Small intestine (tissue), 7 donors: ENCODE measurements at regions not wholly inside any gene's neighbourhood (a gene's known extent, or its start where the extent isn't known, plus 50 kb on each side); places are given as distances from the start of the nearest gene placed in this dataset.

Experiments used
- DNase-seq, 2 donors: peaks; one replicate each; pipeline versions ENCODE4 v3.0.0 to v3.0.0-alpha.2; 2013
- FAIRE-seq: peaks from 2 replicates; lab custom pipeline; 2012; peaks lifted over from hg19 to GRCh38; lab: Jason Lieb, UNC
- H3K27ac ChIP-seq, 3 donors: one replicate each; pipeline ENCODE4 v1.5.1; 2013; ENCODE audit warnings: low read length in 2 of 3, mild to moderate bottlenecking in 2 of 3, control low read depth in 1 of 3, inconsistent platforms in 1 of 3, low read depth in 1 of 3, moderate library complexity in 1 of 3
- H3K27me3 ChIP-seq, 3 donors: one replicate each; pipeline ENCODE4 v1.6.1; 2013; ENCODE audit warnings: low read length in 3 of 3, inconsistent platforms in 1 of 3; ENCODE audit not compliant: control insufficient read depth in 3 of 3, insufficient read depth in 3 of 3
- H3K36me3 ChIP-seq, 3 donors: one replicate each; pipeline ENCODE4 v1.6.1; 2013; ENCODE audit warnings: low read length in 3 of 3, inconsistent platforms in 1 of 3, low read depth in 1 of 3, mild to moderate bottlenecking in 1 of 3, moderate library complexity in 1 of 3; ENCODE audit not compliant: control insufficient read depth in 3 of 3, insufficient read depth in 2 of 3
- H3K4me1 ChIP-seq, 3 donors: one replicate each; pipeline ENCODE4 v1.6.1; 2013; ENCODE audit warnings: low read length in 2 of 3, inconsistent platforms in 1 of 3, low read depth in 1 of 3, mild to moderate bottlenecking in 1 of 3, moderate library complexity in 1 of 3; ENCODE audit not compliant: control insufficient read depth in 3 of 3, insufficient read depth in 2 of 3
- H3K4me3 ChIP-seq, 3 donors: one replicate each; pipeline ENCODE4 v1.5.1; 2013; ENCODE audit warnings: low read length in 3 of 3, control low read depth in 1 of 3, inconsistent platforms in 1 of 3, low read depth in 1 of 3, mild to moderate bottlenecking in 1 of 3, moderate library complexity in 1 of 3
- H3K9me3 ChIP-seq, 2 donors: one replicate each; pipeline ENCODE4 v1.6.1; 2013; ENCODE audit warnings: low read depth in 1 of 2, low read length in 1 of 2; ENCODE audit not compliant: control insufficient read depth in 2 of 2, insufficient read depth in 1 of 2
- WGBS, 3 donors: extraction: QIAGEN DNeasy Blood & Tissue Kit; methylation state at CpG; one replicate each; pipeline ENCODE4 v1.1.7; 2013; 5-methylcytosine and 5-hydroxymethylcytosine counted together
- donor health status: healthy with polysubstance abuse.
- donor health status: control.
- donor health status: control.
- donor health status: Bipolar disorder and iron deficiency.
- donor health status: healthy.

- Histone ChIP-seq H3K27me3 (no peaks in the 10 kb centered on the region), H3K4me1 (no peaks in the 10 kb centered on the region), H3K36me3 (no peaks in the 10 kb centered on the region), H3K9me3 (no peaks in the 10 kb centered on the region), H3K4me3 (no peak overlapping the region), H3K27ac (no peak overlapping the region)
- FAIRE-seq (no peak), DNase-seq (peak in 1 of 2 donors; percentile 2)
- 65 to 80% (median 70%) methylated on average over 25 of the region's 25 CpGs for WGBS, 3 donors
Measured at GRCh38 chr2:217489145-217489960, 513.4 kb downstream of the TNS1 start.

GRCh38 chr2:217484046-217484445, 518.7 kb downstream of the TNS1 start:
- Histone ChIP-seq H3K4me1 (no peaks in the 10 kb centered on the region), H3K36me3 (no peaks in the 10 kb centered on the region), H3K27ac (no peak overlapping the region), H3K4me3 (no peak overlapping the region), H3K27me3 (no peaks in the 10 kb centered on the region), H3K9me3 (no peaks in the 10 kb centered on the region)
- FAIRE-seq (no peak), DNase-seq (no peak)
- 79 to 88% (median 79%) methylated on average over 1 of the region's 1 CpG for WGBS, 3 donors

GRCh38 chr2:217482056-217482710, 520.6 kb downstream of the TNS1 start:
- Histone ChIP-seq H3K27me3 (no peaks in the 10 kb centered on the region), H3K4me3 (no peak overlapping the region), H3K36me3 (no peaks in the 10 kb centered on the region), H3K4me1 (no peaks in the 10 kb centered on the region), H3K9me3 (no peaks in the 10 kb centered on the region), H3K27ac (no peak overlapping the region)
- FAIRE-seq (no peak), DNase-seq (no peak)
- 53 to 57% (median 55%) methylated on average over 1 of the region's 1 CpG for WGBS, 3 donors

GRCh38 chr2:217481577-217481976, 521.2 kb downstream of the TNS1 start:
- H3K4me1 ChIP-seq = no peaks in the 10 kb centered on the region
- FAIRE-seq = no peak
- H3K27me3 ChIP-seq = no peaks in the 10 kb centered on the region
- H3K27ac ChIP-seq = no peak overlapping the region
- H3K9me3 ChIP-seq = no peaks in the 10 kb centered on the region
- H3K36me3 ChIP-seq = no peaks in the 10 kb centered on the region
- no peak overlapping the region for H3K4me3 ChIP-seq
- no peak for DNase-seq
- WGBS, 3 donors = 92 to 97% (median 95%) methylated on average over 1 of the region's 1 CpG

DNA sequence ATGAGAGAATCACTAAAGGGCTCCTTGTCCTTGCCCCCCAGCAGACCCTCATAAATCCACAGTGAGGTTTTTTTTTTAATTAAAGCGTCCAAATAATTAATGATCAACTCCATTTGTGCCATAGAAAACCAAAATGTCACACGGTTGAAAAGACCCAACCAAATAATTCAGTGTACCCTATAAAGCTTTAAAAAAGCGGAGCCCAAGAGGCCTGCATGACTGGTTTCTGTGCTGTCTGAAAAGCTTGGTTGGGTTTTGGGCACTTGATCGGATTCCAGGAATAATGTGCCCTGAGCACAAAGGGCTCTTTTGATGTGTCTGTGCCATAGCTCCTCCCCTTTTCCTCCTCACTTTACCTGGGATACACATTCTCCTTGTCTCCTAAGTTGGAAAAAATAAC, 523.2 kb downstream of the TNS1 start:
- no peak overlapping the region for H3K4me3 ChIP-seq
- no peak for DNase-seq
- 81 to 83% (median 81%) methylated on average over 4 of the region's 4 CpGs for WGBS, 3 donors
- no peak overlapping the region for H3K27ac ChIP-seq
- no peaks in the 10 kb centered on the region for H3K36me3 ChIP-seq
- no peaks in the 10 kb centered on the region for H3K27me3 ChIP-seq
- H3K4me1 ChIP-seq = no peaks in the 10 kb centered on the region
- no peaks in the 10 kb centered on the region for H3K9me3 ChIP-seq
- no peak for FAIRE-seq

- FAIRE-seq = no peak
- Histone ChIP-seq H3K4me1 (no peaks in the 10 kb centered on the region), H3K36me3 (no peaks in the 10 kb centered on the region), H3K4me3 (no peak overlapping the region), H3K9me3 (no peaks in the 10 kb centered on the region), H3K27me3 (no peaks in the 10 kb centered on the region), H3K27ac (no peak overlapping the region)
- 69 to 83% (median 79%) methylated on average over 9 of the region's 9 CpGs for WGBS, 3 donors
- DNase-seq = no peak
Measured at GRCh38 chr2:217478831-217479455, 523.9 kb downstream of the TNS1 start.

GRCh38 chr2:217477583-217477982, 525.2 kb downstream of the TNS1 start:
- Histone ChIP-seq H3K4me3 (no peak overlapping the region), H3K9me3 (no peaks in the 10 kb centered on the region), H3K4me1 (no peaks in the 10 kb centered on the region), H3K36me3 (no peaks in the 10 kb centered on the region), H3K27me3 (peaks cover 0 to 3% (median 0%) of the 10 kb centered on the region in 3 donors), H3K27ac (no peak overlapping the region)
- FAIRE-seq (no peak), DNase-seq (no peak)

- H3K27ac ChIP-seq = no peak overlapping the region
- no peak for FAIRE-seq
- 75 to 91% (median 91%) methylated on average over 4 of the region's 4 CpGs for WGBS, 3 donors
Measured at GRCh38 chr2:217475791-217476190, 527.0 kb downstream of the TNS1 start.

More at GRCh38 chr2:217475791-217476190, 527.0 kb downstream of the TNS1 start:
- Histone ChIP-seq H3K36me3 (no peaks in the 10 kb centered on the region), H3K4me3 (no peak overlapping the region), H3K4me1 (no peaks in the 10 kb centered on the region), H3K27me3 (peaks cover 0 to 3% (median 0%) of the 10 kb centered on the region in 3 donors), H3K9me3 (no peaks in the 10 kb centered on the region)
- no peak for DNase-seq
